PC-9 (cell line): ENCODE measurements at regions not wholly inside any gene's neighbourhood (a gene's known extent, or its start where the extent isn't known, plus 50 kb on each side); places are given as distances from the start of the nearest gene placed in this dataset.

Source experiments
- BruUV-seq: library from RNA; stranded (reverse); fragments of 400-500 nt; replicated peaks from 2 replicates; lab custom pipeline; 2021; lab: Mats Ljungman, UMichigan
- CTCF ChIA-PET: fragments of 300-600 bp; sonication (Branson Sonifier 250); formaldehyde crosslinking; loops from one replicate; lab custom pipeline; 2022; ENCODE audit warnings: antibody characterized with exemption; lab: Charles Lee
- POLR2A ChIA-PET: fragments of 300-600 bp; sonication (Branson Sonifier 250); formaldehyde crosslinking; loops from one replicate; lab custom pipeline; 2022; ENCODE audit warnings: antibody characterized with exemption; ENCODE audit not compliant: unreplicated experiment; lab: Charles Lee
- DNase-seq, 2 experiments: peaks; one replicate each; pipeline versions ENCODE4 v3.0.0 to v3.0.0-alpha.2; 2015 to 2022; ENCODE audit warnings: mixed read lengths in 1 of 2
- H2AFZ ChIP-seq: fragments of 200-600 bp; sonication (generic); 2 replicates; pipeline ENCODE4 v1.8.1; 2017; ENCODE audit warnings: antibody characterized with exemption
- H3F3A ChIP-seq: fragments of 200-600 bp; sonication (generic); 2 replicates; pipeline ENCODE4 v1.8.1; 2017; ENCODE audit warnings: antibody characterized with exemption, mild to moderate bottlenecking, low read depth; ENCODE audit not compliant: insufficient read depth
- H3K27ac ChIP-seq: fragments of 200-600 bp; sonication (generic); 2 replicates; pipeline ENCODE4 v1.6.1; 2016; ENCODE audit warnings: mixed run types
- H3K27me3 ChIP-seq: fragments of 200-600 bp; sonication (generic); 2 replicates; pipeline ENCODE4 v1.6.1; 2016; ENCODE audit warnings: low read depth, mixed run types; ENCODE audit not compliant: insufficient read depth
- H3K36me3 ChIP-seq: fragments of 200-600 bp; sonication (generic); 2 replicates; pipeline ENCODE4 v1.6.1; 2016; ENCODE audit warnings: low read depth, mixed run types
- H3K4me1 ChIP-seq: fragments of 200-600 bp; sonication (generic); replicated peaks from 2 replicates; pipeline ENCODE4 v1.6.1; 2016; ENCODE audit warnings: mixed run types; ENCODE audit not compliant: insufficient read depth
- H3K4me2 ChIP-seq: fragments of 200-600 bp; sonication (generic); 2 replicates; pipeline ENCODE4 v1.6.1; 2017; ENCODE audit warnings: mixed run types
- H3K4me3 ChIP-seq: fragments of 200-600 bp; sonication (generic); 2 replicates; pipeline ENCODE4 v1.6.1; 2016; ENCODE audit warnings: mixed run types
- H3K79me2 ChIP-seq: fragments of 200-600 bp; sonication (generic); 2 replicates; pipeline ENCODE4 v1.6.1; 2017; ENCODE audit warnings: low read depth, mixed run types
- H3K9me2 ChIP-seq: fragments of 200-600 bp; sonication (generic); 2 replicates; pipeline ENCODE4 v1.8.1; 2017; ENCODE audit warnings: mild to moderate bottlenecking; ENCODE audit not compliant: insufficient read depth
- H3K9me3 ChIP-seq: fragments of 200-600 bp; sonication (generic); 2 replicates; pipeline ENCODE4 v1.8.1; 2016; ENCODE audit warnings: low read depth; ENCODE audit not compliant: insufficient read depth
- H4K20me1 ChIP-seq: fragments of 200-600 bp; sonication (generic); 2 replicates; pipeline ENCODE4 v1.8.1; 2017; ENCODE audit not compliant: insufficient read depth
- CTCF ChIP-seq: fragments of 200-600 bp; sonication (generic); conservative IDR thresholded peaks from 2 replicates; pipeline ENCODE4 v1.6.1; 2017; ENCODE audit warnings: mixed run types, antibody characterized with exemption, mild to moderate bottlenecking, moderate library complexity
- EZH2 ChIP-seq: fragments of 200-600 bp; sonication (generic); IDR thresholded peaks from 2 replicates; pipeline ENCODE4 v1.8.0; 2017; ENCODE audit warnings: antibody characterized with exemption, low read depth
- intact Hi-C: fragments of 100-400 bp; cut with micrococcal nuclease; formaldehyde crosslinking; loops from one replicate; pipeline ENCODE4 v1.10.0; 2022; ENCODE audit not compliant: unreplicated experiment

DNA sequence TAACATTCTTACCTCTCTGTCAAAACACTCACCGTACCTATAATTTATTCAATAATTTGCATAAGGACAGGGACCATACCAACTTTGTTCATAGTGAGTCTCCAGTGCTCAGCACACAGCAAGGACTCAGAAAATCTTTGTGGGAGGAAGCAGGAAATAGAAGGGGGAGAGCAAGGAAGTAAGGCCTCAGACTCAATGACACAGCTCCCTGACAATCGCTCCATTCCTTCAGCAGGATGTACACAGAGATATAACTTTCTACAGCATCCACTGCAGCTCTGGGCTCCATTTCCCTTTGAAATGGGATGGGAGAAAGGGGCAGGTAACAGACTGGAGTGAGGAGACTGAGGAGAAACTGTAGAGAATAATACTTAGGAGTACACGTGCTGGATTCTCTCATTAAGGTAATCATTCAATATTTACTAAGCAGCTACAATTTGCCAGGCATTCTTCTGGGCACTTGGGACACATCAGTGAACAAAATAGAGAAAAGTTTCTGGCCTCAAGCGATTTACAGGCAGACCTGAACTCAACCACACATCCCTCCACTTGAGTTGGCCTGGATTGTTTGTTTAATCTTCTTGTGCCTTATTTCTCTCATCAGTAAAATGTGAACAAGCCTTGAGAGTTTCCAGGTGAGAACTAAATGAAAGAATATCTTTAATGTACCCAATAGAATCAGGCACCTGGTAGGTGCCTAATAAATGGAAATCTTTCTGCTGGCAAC lies 330.3 kb upstream of the THBS1 start:
- BruUV-seq, result no TSS peak
- H4K20me1 ChIP-seq, result no peaks in the 10 kb centered on the region
- DNase-seq, result no peak

GRCh38 chr15:39251413-39252133 lies 329.3 kb upstream of the THBS1 start:
- no peak overlapping the region for H3K4me2 ChIP-seq
- no peaks in the 10 kb centered on the region for H3K9me2 ChIP-seq
- no peaks in the 10 kb centered on the region for H4K20me1 ChIP-seq
- BruUV-seq, result no TSS peak
- H3K4me3 ChIP-seq, result no peak overlapping the region
- no peak for TF ChIP-seq EZH2
- TF ChIP-seq CTCF, result no peak
- H3K36me3 ChIP-seq, result no peaks in the 10 kb centered on the region
- no peak overlapping the region for H2AFZ ChIP-seq
- no peaks in the 10 kb centered on the region for H3K9me3 ChIP-seq
- ChIA-PET POLR2A (no interaction called here), CTCF (no interaction called here)
- H3K27me3 ChIP-seq, result no peaks in the 10 kb centered on the region
- no peaks in the 10 kb centered on the region for H3F3A ChIP-seq
- H3K27ac ChIP-seq, result no peak overlapping the region
- H3K4me1 ChIP-seq, result no peaks in the 10 kb centered on the region
- intact Hi-C loops, result no loop called here
- DNase-seq, result no peak
- H3K79me2 ChIP-seq, result no peaks in the 10 kb centered on the region

More for the DNA sequence above, 330.3 kb upstream of the THBS1 start:
- H3K9me3 ChIP-seq, result no peaks in the 10 kb centered on the region
- intact Hi-C loops, result no loop called here
- no peak overlapping the region for H3K27ac ChIP-seq
- H3K4me1 ChIP-seq, result no peaks in the 10 kb centered on the region
- ChIA-PET CTCF (no interaction called here), POLR2A (no interaction called here)
- H3K36me3 ChIP-seq, result no peaks in the 10 kb centered on the region
- H3K27me3 ChIP-seq, result no peaks in the 10 kb centered on the region
- no peaks in the 10 kb centered on the region for H3K79me2 ChIP-seq
- H3F3A ChIP-seq, result no peaks in the 10 kb centered on the region
- H3K4me2 ChIP-seq, result no peak overlapping the region
- no peak overlapping the region for H2AFZ ChIP-seq
- no peak overlapping the region for H3K4me3 ChIP-seq
- no peak for TF ChIP-seq EZH2
- no peak for TF ChIP-seq CTCF
- H3K9me2 ChIP-seq, result no peaks in the 10 kb centered on the region

DNA sequence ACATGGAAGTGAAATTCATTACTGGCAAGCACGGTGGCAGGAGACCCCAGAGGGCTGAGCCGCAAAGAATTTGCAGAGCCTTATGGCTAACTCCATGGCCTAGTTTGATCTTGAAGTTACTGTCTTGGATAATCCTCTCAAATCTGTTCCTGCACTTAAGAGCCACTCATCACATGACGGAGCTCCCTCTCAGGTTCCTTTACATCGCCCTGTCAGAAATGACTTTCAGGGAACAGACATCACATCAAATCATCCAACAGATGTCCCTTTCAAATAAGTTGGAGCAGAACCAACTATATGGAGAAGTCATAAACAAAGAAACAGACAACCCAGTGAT lies 328.8 kb upstream of the THBS1 start:
- Histone ChIP-seq H3K4me1 (no peaks in the 10 kb centered on the region), H3K27ac (no peak overlapping the region), H3K9me3 (no peaks in the 10 kb centered on the region), H3K79me2 (no peaks in the 10 kb centered on the region), H3K27me3 (no peaks in the 10 kb centered on the region), H2AFZ (no peak overlapping the region), H3K9me2 (no peaks in the 10 kb centered on the region), H4K20me1 (no peaks in the 10 kb centered on the region), H3F3A (no peaks in the 10 kb centered on the region), H3K36me3 (no peaks in the 10 kb centered on the region), H3K4me2 (no peak overlapping the region), H3K4me3 (no peak overlapping the region)
- CTCF ChIA-PET, result no interaction called here
- intact Hi-C loops, result no loop called here
- TF ChIP-seq EZH2, result no peak
- no peak for TF ChIP-seq CTCF
- no TSS peak for BruUV-seq
- POLR2A ChIA-PET, result no interaction called here
- no peak for DNase-seq
